HG03520 (cell line): ENCODE measurements at regions not wholly inside any gene's neighbourhood (a gene's known extent, or its start where the extent isn't known, plus 50 kb on each side); places are given as distances from the start of the nearest gene placed in this dataset.

ENCODE experiments used
- ATAC-seq: cut with Tn5 transposase; IDR thresholded peaks from one replicate; pipeline ENCODE4 v1.9.1; 2021; ENCODE audit warnings: mild to moderate bottlenecking, moderate library complexity; ENCODE audit not compliant: unreplicated experiment

DNA sequence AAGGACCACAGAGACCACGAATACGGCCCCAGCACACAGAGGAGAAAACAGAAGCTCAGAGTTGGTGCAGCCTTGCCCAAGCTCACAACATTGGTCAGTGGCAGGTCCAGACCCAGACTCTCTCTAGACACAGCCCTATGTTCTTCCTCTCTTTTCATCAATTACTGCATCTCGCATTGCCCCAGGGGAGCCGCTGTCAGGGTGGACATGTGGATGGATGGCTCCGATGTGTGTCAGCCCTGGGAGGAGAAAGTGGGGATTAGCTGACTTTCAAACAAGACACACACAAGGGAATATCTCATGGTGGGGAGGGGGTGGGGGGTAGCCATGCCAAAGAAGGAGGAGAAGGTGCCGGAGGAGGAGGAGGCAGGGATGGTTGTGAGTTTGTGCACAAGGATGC, 556.8 kb downstream of the NPHP4 start:
- no peak for ATAC-seq

DNA sequence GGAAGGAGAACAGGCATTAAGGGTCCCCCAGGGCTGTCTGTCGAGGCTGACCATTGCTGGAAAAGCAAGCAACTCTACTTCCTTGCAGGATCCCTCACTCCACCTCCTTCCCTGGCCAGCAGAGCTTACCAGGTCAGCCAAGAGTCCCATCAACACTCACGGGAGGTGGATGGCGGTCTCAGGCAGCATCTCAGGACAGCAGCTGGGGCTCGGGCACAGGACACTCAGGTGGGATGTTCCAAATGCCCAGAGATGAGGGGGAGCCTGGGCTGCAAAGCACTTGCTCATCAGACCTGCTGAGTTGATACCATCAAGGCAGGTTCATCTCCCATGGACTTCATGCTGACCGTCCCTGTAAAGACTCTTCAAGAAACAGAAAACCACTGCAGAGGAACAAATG, 559.8 kb downstream of the NPHP4 start:
- ATAC-seq, result no peak

DNA sequence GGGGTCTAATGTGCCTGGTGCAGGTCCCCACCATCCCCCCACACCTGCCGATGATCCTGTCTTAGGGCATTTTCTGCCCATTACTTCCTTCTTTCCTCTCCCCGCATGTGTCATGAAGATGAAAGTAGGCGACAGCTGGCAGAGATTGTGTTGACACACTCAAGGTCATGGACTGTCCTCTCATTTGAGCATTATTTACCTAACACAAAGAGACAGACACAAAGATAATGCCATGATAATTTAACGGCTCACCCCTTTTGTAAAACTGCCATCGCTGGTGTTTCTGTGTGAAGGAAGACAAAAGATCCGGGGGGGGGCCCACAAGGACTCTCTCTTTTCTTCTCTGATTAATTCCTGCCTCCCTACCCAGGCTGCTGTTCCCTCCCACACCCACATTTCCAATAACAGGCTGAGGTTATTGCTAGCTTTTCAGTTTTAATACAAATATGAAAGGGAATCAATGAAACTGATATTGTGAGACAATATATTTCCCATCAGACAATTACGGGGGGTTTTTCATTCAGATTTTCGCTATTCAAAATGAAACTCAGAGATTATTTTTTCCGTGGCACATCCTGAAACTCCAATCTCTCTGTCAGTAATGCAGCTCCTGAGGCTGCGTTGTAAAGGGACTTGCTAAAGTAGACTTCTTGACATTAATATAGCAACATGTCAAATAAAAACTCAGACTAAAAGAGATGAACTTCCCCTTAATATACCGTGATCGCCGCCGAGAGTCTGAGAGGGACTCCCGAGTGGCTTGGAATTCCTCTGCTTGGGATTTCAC, 561.1 kb downstream of the NPHP4 start:
- no peak for ATAC-seq

DNA sequence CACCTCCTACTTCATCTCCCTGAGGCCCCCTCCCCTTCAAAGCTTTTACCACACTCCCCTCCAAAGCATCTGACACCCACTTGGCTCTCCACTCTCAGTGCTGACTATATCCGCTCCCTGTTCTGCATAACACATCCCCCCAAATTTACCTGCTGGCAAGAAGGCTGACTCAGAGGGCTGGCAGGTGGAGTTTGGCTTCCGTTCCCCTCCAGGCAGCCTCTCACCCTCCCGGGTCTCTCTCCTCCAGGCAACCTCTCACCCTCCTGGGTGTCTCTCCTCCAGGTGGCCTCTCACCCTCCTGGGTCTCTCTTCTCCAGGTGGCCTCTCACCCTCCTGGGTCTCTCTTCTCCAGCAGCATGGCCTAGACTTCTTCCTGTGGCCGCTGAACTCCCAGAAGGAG, 562.1 kb downstream of the NPHP4 start:
- ATAC-seq, result no peak

DNA sequence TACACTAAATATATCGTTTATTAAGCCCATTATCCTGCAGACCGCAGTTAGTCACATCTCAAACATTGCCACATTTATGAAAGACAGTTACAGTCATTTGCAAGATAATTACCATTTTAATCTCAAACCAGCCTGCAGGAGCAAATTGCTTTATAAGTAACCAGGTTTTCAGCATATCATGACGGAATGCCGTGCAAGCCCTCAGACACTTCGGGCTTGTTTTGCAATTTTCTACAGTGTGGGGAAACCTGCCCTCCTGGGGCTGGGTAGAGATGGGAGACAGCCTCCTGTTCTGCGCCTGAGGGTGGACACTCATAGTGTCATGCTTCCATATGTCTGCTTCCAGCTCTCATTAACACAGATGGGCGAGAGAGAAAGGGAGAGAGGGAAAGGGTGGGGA, 563.9 kb downstream of the NPHP4 start:
- ATAC-seq, result no peak

DNA sequence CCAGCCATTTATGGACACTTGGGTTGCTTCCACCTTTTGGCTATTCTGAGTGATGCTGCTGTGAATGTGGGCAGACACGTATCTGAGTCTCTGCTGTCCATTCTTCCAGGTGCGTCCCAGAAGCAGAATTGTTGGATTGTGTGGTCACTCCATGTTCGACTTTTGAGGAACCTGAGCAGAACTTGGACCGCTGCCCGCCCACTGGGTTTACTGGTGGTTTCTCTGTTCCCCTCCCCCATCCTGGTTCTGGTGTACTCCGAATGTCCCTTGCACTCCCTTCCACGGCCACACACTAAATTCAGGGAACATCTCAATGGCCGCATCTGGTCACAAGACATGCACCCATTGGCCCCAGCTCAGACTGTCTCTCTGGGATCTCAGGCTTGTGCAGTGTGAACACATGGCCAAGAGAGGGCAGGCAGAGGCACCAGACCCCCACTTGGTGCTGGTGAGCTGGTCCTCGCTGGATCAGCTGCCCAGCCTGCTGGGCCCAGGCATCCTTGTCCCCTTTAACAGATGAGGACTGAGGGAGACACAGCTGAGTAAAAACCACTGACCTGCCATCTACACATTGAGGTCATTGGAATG, 565.1 kb downstream of the NPHP4 start:
- no peak for ATAC-seq

DNA sequence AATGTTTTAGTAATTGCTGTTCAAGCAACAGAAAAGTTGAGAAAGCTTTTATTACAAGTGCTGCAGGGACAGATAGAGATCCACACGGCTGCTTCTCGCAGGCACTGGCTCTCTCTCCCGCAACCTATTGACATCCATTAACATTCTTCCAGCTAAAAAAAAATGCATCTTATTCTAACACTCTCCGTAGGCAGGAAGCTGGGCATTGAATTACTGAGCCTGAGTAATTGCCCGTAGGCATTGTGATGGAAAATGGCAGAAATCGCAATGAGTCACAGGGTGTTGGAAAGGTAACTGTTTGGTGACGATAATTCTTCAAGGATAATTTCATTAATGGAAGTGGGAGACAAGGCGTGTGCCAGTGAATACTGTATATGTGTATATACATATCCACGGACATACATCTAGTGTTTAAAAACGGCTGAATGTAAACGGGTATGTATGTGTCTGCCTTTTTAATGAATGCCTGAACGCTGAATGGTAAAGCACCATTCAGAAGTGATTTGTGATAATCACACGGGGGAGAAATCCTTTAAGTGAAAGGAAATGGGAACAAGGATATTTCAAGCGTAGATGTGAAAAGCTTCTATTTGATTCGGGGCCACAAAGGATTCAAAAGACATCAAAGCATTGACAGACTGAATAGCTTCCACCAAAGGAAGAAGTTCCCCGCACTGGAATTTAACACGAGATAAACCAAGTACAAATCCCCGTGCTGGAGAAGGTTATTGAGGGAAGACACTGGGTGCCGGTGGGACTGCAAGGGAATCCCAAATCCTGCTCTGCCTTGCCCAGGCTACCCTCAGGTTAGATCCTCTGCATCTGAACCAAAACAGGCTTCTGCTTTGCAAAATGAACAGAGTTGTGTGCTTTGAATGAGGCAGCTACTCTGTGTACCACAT, 567.2 kb downstream of the NPHP4 start:
- ATAC-seq, result no peak

DNA sequence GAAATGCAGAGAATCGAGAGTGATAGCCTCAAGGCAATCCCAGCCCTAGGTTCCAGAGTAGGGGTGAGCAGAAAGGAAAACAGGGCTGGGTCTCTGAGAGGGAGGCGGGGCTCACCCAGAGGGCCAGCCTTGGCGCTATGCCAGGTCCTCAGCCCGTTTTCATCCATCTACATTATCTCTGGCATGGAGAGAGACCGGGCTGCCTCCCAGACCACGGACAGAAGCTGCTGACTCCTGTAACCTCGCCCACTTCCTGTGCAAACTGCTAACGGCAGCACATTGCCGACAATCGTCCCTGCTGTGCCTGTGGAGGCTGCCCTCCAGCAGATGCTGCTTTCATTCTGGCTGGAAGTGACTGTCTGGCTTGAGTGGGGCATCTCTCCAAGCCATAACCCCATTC, 569.1 kb downstream of the NPHP4 start:
- no peak for ATAC-seq

DNA sequence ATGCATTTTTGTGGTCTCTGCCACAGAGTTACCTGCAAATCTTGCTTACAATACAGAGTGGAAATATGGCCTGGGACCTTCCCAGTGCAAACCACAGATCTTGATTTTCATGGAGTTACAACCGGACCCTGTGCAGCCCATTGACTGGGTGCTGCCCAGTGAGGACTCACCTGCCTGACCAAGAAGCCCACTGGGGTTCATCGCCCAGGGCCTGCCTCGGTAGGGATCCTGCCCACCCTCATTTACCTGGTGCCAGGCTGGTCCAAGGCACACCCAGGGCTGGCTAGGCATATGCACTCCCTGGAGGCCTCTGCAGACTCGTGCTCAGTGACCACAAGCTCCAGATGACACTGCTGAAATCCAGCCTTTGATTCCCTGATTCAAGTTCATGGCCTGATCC, 572.7 kb downstream of the NPHP4 start:
- ATAC-seq, result no peak

DNA sequence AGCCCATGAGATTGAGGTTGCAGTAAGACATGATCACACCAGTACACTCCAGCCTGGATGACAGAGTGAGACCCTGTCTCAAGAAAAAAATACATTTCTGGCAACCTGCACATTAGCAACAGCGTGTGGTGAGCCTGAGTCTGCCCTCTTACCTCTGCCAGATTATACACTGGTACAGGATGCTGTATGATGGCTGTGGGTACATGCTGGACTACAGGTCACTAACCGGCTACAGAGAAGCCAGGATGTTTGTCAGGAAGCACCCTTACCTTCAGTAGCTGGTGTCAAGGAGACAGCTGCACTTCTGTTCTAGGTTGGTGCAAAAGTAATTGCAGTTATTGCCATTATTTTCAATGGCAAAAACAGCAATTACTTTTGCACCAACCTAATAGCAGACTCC, 575.7 kb downstream of the NPHP4 start:
- no peak for ATAC-seq

DNA sequence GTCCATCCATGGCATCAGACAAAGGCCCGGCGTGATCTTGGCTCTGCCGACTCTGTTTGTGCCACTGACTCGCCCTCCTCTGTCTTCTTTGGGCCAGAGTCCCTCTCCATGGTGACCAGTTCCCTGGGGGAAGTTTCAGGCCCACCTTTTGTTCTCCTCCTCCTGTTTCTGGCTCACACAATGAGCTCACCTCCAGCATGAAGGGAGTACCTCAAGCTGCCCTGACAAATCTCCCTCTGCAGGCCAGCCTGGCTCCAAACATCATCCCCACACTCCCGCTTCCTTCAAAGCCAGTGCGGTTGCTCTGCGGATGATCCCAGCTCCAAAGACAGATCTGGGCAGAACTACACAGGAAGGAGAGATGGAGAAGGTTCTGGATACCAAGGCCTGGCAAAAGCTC, 576.6 kb downstream of the NPHP4 start:
- no peak for ATAC-seq

DNA sequence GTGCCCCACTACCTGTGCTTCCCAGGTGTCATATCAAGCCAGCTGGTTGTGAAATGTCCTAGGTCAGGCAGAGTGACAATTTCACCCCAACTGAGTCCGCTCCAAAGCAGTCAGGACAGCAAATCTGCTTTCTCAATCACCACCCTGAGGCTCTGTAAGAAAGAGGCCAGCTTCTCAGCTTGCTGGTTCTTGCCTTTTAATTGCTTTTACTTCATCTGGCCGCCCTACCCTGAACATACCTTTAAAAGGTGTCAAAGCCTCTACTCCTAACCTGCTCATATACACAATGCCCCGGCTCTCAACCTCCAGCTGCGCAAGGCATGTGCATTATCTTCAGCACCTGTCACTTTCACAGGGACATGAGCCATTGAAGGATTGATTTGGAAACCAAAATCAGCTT, 581.6 kb downstream of the NPHP4 start:
- ATAC-seq, result no peak

DNA sequence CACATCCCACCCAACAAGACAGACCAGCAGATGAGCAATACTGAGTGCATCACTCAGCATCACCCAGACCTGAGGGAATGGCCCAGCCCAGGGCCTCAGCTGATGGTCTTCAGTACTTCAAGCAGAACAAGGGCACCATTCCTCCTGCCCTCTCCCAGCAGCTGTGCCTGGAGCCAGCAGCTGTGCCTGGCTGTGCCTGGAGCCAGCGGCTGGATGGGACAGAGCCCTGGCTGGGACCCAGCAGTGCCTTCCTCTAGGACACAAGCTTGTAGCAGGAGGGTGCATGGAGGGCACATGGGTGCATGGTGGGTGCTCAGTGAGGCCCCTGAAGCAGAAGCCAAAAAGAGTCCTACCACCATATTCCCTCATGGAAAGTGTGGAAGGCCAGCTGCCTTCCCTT, 583.8 kb downstream of the NPHP4 start:
- no peak for ATAC-seq

DNA sequence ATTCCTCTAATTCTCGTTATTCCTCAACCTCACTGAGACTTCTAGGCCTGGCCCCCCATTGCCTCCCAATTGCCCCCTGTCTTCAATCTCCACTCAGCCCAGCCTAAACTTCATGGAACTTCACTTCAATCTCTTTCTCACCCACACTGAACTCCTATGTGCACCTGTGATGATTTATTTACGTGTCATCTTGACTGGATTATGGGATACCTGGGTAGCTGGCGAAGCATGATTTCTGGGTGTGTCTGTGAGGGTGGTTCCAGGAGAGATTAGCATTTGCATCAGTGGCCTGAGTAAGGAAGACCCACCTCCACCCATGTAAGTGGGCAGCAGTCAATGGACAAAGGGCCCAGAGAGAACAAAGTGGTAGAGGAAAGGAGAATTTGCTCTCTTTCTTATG, 587.0 kb downstream of the NPHP4 start:
- ATAC-seq, result no peak

DNA sequence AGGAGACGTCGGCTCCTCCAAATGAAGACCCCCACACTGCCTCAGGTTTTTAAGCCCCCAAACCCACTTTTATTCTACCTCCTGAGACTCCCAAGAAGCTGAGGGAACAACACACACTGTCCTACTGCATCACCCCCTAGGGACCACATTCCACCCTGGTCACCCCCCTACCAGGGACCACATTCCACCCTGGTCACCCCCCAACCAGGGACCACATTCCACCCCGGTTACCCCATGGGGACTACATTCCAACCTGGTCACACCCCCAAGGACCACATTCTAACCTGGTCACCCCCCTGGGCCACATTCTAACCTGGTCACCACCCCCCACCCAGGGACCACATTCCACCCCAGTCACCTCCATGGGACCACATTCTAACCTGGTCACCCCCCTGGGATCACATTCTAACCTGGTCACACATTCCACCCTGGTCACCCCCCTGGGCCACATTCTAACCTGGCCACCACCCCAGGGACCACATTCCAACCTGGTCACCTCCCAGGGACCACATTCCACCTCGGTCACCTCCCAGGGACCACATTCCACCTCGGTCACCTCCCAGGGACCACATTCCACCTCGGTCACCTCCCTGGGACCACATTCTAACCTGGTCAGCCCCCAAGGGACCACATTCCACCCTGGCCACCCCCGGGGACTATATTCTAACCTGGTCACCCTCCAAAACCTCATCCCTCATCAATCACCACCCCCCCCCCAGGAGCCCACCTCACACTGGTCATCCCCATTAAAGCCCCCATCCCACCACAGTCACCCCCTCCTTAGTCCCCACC, 587.6 kb downstream of the NPHP4 start:
- no peak for ATAC-seq

DNA sequence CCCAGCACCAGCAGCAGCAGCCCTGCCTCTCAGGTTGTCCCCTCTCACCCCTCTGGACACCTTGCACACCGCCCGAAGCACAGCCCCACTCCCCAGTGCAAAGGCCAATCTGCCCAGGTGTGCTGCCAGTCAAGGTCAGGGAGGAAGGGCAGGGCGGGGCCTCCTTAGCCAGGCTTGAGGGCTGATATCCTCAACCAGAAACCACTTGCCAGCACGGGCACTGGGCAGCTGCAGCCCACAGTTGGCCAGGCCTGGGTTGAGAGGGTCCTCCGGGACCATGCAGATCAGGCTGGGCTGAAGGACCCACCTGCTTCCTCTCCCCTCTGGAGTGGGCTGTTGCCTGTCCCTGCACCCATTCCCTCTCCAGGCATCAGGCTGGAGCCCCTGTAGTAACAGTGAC, 588.3 kb downstream of the NPHP4 start:
- no peak for ATAC-seq

DNA sequence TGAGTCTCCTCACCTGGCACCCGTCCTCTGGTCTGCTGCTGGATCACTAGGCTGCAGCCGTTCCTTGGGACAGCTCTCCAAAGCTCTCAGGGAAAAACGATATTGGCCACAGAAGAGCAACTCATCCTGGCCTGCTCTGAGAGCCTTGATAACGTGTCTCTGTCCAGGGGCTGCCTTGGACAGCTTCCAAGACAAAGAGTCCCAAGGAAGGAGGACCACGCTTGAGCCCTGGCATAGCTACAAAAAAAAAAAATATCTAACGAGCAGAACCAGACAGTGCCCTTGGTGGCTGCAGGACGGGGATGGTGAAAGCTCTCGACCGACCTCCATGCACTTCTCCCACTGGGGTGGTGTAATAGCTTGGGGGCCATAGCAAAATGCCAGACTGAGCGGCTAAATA, 589.6 kb downstream of the NPHP4 start:
- no peak for ATAC-seq

DNA sequence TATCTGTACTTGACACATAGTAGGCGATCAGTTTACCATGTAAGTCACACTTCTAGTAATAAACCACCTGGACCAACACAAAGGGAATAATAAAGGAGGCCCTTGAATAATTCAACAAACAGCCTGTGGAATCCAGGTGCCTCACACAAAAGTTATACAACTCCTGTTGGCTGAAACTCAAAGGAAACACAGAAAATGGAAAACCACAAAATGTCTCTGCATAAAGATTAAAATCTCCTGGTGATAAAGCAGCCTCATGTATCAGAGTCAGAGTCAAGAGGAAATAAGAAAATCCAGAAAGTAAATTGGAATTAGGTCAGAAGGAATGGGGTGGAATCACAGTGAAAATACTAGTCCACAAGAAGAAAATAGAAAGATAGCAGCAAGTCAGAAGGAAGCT, 592.5 kb downstream of the NPHP4 start:
- ATAC-seq, result no peak

DNA sequence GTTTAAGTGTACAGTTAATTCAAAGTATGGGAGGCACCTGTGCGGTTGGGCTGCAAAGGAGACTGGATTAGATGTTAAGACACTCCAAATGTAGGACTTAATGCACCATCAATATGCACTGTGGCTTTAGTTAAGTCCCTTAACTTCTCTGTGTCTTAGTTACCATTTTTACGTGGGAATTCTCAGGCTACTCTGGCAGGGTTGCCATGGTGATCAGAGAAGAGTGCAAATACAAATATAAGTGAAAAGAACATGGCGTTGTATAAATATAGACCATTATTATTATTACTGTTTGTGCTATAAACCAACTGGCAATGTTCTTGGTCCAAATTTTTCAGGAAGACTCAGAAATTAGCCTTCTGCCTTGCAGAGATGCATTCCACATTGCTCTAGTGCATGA, 595.6 kb downstream of the NPHP4 start:
- ATAC-seq, result no peak

DNA sequence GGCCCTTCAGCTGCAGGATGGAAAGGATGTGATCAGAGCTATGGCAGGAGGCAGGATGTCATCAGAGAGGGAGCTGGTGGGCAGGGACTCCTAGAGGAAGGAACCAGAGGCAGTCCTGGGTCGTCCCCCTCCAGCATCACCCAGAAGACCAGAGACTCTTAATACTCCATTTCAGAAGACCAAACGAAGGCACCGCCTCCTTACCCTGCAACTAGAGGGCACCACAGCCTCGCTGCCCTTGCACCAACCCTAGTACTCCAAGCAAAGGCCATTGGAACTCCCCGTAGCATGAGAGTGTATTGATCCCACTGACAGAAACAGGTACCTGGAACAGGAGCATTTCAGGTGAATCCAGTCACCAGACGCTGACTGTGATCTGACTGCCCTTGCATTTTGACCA, 598.1 kb downstream of the NPHP4 start:
- ATAC-seq, result no peak

DNA sequence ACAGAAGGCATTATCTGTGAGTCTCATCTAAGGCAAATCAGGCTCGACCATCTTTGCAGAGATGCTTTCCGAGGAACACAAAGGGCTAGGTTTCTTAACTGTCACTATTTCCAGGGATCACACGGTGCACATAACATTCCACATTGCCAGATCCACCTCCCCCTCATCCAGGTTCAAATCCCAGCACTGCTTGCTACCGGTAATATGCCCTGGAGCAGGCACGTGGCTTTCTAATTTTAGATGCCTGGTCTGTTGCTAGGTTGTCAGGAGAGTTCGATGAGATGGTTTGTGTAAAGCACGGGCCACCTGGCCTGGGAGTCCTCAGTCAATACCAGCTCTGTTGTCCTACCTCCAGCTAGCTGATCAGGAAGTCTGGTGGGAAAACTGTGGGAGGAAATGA, 598.6 kb downstream of the NPHP4 start:
- ATAC-seq, result no peak
